ENCODE measurements at regions not wholly inside any gene's neighbourhood (a gene's known extent, or its start where the extent isn't known, plus 50 kb on each side); places are given as distances from the start of the nearest gene placed in this dataset.

DNA sequence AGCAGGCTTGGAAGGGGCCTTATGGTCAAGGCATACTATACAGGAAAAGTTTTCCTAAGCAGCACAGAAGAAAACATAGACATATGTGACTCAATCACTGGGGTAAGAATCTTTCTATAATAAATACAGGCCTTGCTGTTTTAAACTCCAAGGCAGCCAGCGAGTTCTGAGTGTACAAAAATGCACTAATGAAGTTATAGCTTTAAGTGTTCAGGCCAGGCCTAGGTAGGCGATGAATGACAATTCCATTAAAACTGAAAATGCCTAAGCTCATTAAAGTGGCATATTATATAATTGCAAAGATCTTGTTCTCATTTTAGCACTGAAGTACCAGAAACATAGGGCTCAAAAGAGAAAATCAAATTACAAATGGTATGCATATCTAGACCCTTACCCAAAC lies 716.4 kb upstream of the HS3ST1 start (continued):
- no peak for TF ChIP-seq EZH2 (IDR thresholded peaks at IDR 0.05; ENCODE audit: low read depth, low read length, severe bottlenecking)
- no peak for TF ChIP-seq JUN (IDR thresholded peaks at IDR 0.05; ENCODE audit: low read depth, low read length)
- no peak for TF ChIP-seq HDAC2 (IDR thresholded peaks at IDR 0.05; ENCODE audit: borderline replicate concordance in 1 of 2, low read depth in 2 of 2, low read length in 2 of 2)
- TF ChIP-seq, protein P1, sequence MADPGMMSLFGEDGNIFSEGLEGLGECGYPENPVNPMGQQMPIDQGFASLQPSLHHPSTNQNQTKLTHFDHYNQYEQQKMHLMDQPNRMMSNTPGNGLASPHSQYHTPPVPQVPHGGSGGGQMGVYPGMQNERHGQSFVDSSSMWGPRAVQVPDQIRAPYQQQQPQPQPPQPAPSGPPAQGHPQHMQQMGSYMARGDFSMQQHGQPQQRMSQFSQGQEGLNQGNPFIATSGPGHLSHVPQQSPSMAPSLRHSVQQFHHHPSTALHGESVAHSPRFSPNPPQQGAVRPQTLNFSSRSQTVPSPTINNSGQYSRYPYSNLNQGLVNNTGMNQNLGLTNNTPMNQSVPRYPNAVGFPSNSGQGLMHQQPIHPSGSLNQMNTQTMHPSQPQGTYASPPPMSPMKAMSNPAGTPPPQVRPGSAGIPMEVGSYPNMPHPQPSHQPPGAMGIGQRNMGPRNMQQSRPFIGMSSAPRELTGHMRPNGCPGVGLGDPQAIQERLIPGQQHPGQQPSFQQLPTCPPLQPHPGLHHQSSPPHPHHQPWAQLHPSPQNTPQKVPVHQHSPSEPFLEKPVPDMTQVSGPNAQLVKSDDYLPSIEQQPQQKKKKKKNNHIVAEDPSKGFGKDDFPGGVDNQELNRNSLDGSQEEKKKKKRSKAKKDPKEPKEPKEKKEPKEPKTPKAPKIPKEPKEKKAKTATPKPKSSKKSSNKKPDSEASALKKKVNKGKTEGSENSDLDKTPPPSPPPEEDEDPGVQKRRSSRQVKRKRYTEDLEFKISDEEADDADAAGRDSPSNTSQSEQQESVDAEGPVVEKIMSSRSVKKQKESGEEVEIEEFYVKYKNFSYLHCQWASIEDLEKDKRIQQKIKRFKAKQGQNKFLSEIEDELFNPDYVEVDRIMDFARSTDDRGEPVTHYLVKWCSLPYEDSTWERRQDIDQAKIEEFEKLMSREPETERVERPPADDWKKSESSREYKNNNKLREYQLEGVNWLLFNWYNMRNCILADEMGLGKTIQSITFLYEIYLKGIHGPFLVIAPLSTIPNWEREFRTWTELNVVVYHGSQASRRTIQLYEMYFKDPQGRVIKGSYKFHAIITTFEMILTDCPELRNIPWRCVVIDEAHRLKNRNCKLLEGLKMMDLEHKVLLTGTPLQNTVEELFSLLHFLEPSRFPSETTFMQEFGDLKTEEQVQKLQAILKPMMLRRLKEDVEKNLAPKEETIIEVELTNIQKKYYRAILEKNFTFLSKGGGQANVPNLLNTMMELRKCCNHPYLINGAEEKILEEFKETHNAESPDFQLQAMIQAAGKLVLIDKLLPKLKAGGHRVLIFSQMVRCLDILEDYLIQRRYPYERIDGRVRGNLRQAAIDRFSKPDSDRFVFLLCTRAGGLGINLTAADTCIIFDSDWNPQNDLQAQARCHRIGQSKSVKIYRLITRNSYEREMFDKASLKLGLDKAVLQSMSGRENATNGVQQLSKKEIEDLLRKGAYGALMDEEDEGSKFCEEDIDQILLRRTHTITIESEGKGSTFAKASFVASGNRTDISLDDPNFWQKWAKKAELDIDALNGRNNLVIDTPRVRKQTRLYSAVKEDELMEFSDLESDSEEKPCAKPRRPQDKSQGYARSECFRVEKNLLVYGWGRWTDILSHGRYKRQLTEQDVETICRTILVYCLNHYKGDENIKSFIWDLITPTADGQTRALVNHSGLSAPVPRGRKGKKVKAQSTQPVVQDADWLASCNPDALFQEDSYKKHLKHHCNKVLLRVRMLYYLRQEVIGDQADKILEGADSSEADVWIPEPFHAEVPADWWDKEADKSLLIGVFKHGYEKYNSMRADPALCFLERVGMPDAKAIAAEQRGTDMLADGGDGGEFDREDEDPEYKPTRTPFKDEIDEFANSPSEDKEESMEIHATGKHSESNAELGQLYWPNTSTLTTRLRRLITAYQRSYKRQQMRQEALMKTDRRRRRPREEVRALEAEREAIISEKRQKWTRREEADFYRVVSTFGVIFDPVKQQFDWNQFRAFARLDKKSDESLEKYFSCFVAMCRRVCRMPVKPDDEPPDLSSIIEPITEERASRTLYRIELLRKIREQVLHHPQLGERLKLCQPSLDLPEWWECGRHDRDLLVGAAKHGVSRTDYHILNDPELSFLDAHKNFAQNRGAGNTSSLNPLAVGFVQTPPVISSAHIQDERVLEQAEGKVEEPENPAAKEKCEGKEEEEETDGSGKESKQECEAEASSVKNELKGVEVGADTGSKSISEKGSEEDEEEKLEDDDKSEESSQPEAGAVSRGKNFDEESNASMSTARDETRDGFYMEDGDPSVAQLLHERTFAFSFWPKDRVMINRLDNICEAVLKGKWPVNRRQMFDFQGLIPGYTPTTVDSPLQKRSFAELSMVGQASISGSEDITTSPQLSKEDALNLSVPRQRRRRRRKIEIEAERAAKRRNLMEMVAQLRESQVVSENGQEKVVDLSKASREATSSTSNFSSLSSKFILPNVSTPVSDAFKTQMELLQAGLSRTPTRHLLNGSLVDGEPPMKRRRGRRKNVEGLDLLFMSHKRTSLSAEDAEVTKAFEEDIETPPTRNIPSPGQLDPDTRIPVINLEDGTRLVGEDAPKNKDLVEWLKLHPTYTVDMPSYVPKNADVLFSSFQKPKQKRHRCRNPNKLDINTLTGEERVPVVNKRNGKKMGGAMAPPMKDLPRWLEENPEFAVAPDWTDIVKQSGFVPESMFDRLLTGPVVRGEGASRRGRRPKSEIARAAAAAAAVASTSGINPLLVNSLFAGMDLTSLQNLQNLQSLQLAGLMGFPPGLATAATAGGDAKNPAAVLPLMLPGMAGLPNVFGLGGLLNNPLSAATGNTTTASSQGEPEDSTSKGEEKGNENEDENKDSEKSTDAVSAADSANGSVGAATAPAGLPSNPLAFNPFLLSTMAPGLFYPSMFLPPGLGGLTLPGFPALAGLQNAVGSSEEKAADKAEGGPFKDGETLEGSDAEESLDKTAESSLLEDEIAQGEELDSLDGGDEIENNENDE (IDR thresholded peaks at IDR 0.05; ENCODE audit: insufficient replicate concordance, low read length) = no peak
- TF ChIP-seq RAD21 (IDR thresholded peaks at IDR 0.05 in 1 of 2, conservative IDR thresholded peaks at IDR 0.05 in 1 of 2; ENCODE audit: low read depth in 2 of 2, low read length in 2 of 2) = no peak
- no peak for TF ChIP-seq MAFK (IDR thresholded peaks at IDR 0.05; ENCODE audit: low read depth, low read length)
